ENCODE measurements at regions not wholly inside any gene's neighbourhood (a gene's known extent, or its start where the extent isn't known, plus 50 kb on each side); places are given as distances from the start of the nearest gene placed in this dataset.
A peak's percentile ranks its signal among the peaks of the same experiment; 100 is the strongest.

- Histone ChIP-seq H2AK5ac (ENCODE audit: low read depth, low read length) (no peak overlapping the region), H3K9me1 (ENCODE audit: insufficient read depth, low read length) (no peaks in the 10 kb centered on the region), H2BK120ac (ENCODE audit: low read depth, low read length) (no peak overlapping the region), H3K27me3 (ENCODE audit: control insufficient read depth, insufficient read depth, low read length) (no peaks in the 10 kb centered on the region), H2AFZ (replicated peaks; ENCODE audit: low read length, poor library complexity) (no peak overlapping the region), H2AK9ac (replicated peaks; ENCODE audit: low read depth, low read length, poor library complexity) (no peak overlapping the region), H3K4me3 (ENCODE audit: insufficient read depth, low read depth, low read length) (no peak overlapping the region), H3K4me2 (ENCODE audit: low read depth, low read length) (no peak overlapping the region), H3K9me3 (ENCODE audit: control insufficient read depth, insufficient read depth, low read length) (peaks cover 6% of the 10 kb centered on the region; the same call in 1 of the 2 replicates), H3K79me1 (ENCODE audit: low read depth in 1 of 2, low read length in 2 of 2) (no peaks in the 10 kb centered on the region), H2BK20ac (ENCODE audit: low read depth, low read length) (no peak overlapping the region), H4K91ac (ENCODE audit: insufficient read depth, low read depth, low read length) (no peak overlapping the region), H4K5ac (ENCODE audit: low read depth, low read length) (no peak overlapping the region), H3K18ac (ENCODE audit: low read depth, low read length) (no peak overlapping the region), H4K8ac (ENCODE audit: low read depth in 2 of 2, low read length in 2 of 2) (no peak overlapping the region), H3K4me1 (ENCODE audit: control insufficient read depth, insufficient read depth, low read length) (no peaks in the 10 kb centered on the region), H3K27ac (ENCODE audit: insufficient read depth, low read length) (no peak overlapping the region), H2BK15ac (ENCODE audit: low read depth, low read length) (no peak overlapping the region), H3K56ac (ENCODE audit: extremely low read depth, insufficient read depth, low read length) (no peak overlapping the region), H3K23ac (ENCODE audit: low read depth, low read length) (no peak overlapping the region), H3K14ac (replicated peaks; ENCODE audit: low read depth, low read length) (no peak overlapping the region), H3K4ac (ENCODE audit: low read depth, low read length) (no peak overlapping the region), H4K20me1 (ENCODE audit: insufficient read depth, low read length) (no peaks in the 10 kb centered on the region), H2BK5ac (ENCODE audit: low read depth, low read length, poor library complexity, severe bottlenecking) (no peak overlapping the region), H3K9ac (ENCODE audit: low read depth, low read length) (no peak overlapping the region), H3K36me3 (ENCODE audit: control insufficient read depth, insufficient read depth, low read length) (no peaks in the 10 kb centered on the region)
- no TSS peak for BruUV-seq (replicated peaks)
- ChIA-PET POLR2A (ENCODE audit: unreplicated experiment) (no interaction called here), CTCF (no interaction called here)
- intact Hi-C loops (cut with micrococcal nuclease) (no loop called here), in situ Hi-C loops (cut with MboI; ENCODE audit: low sequenced_read_pairs) (no loop called here), dilution Hi-C loops (cut with HindIII; ENCODE audit: low sequenced_read_pairs, unreplicated experiment) (no loop called here)
- no peak for DNase-seq
- no peak for ATAC-seq (ENCODE audit: low read depth)
- no CpG with 5 or more reads among the region's 3 CpGs for WGBS, 2 experiments (ENCODE audit: extremely low coverage in 2 of 2, insufficient read length in 1 of 2)
- TF ChIP-seq, protein P1, sequence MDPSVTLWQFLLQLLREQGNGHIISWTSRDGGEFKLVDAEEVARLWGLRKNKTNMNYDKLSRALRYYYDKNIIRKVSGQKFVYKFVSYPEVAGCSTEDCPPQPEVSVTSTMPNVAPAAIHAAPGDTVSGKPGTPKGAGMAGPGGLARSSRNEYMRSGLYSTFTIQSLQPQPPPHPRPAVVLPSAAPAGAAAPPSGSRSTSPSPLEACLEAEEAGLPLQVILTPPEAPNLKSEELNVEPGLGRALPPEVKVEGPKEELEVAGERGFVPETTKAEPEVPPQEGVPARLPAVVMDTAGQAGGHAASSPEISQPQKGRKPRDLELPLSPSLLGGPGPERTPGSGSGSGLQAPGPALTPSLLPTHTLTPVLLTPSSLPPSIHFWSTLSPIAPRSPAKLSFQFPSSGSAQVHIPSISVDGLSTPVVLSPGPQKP (IDR thresholded peaks at IDR 0.05; ENCODE audit: borderline replicate concordance, low read depth, low read length), result no peak
- TF ChIP-seq MAFK (IDR thresholded peaks at IDR 0.05; ENCODE audit: low read depth, low read length), result peak; percentile 67
Observed at GRCh38 chr15:97317163-97317562, 643.3 kb upstream of the ARRDC4 start.

Measured in IMR-90 (cell line).